OCI-LY1 (cell line): ENCODE measurements at regions not wholly inside any gene's neighbourhood (a gene's known extent, or its start where the extent isn't known, plus 50 kb on each side); places are given as distances from the start of the nearest gene placed in this dataset.

ENCODE experiments used
- H2AFZ ChIP-seq: fragments of 200-600 bp; sonication (generic), shearing (Covaris generic); 2 replicates; pipeline ENCODE4 v1.6.0; 2014; ENCODE audit warnings: antibody characterized with exemption, mild to moderate bottlenecking, low read length
- H3F3A ChIP-seq: fragments of 200-600 bp; sonication (generic), shearing (Covaris generic); 2 replicates; pipeline ENCODE4 v1.6.0; 2014; ENCODE audit warnings: mild to moderate bottlenecking, antibody characterized with exemption, low read length, moderate library complexity; ENCODE audit not compliant: insufficient read depth
- H3K27ac ChIP-seq: fragments of 200-600 bp; sonication (generic); 2 replicates; pipeline ENCODE4 v1.5.1; 2014; ENCODE audit warnings: low read length, mixed run types, mild to moderate bottlenecking, low read depth; ENCODE audit not compliant: poor library complexity, severe bottlenecking
- H3K27me3 ChIP-seq: fragments of 200-600 bp; sonication (generic); 2 replicates; pipeline ENCODE4 v1.6.0; 2014; ENCODE audit warnings: antibody characterized with exemption, mild to moderate bottlenecking, low read length, moderate library complexity; ENCODE audit not compliant: insufficient read depth
- H3K36me3 ChIP-seq: fragments of 200-600 bp; sonication (generic); 2 replicates; pipeline ENCODE4 v1.6.1; 2014; ENCODE audit warnings: mild to moderate bottlenecking, antibody characterized with exemption, low read length, moderate library complexity, mixed read lengths; ENCODE audit not compliant: insufficient read depth
- H3K4me1 ChIP-seq: fragments of 200-600 bp; sonication (generic); 2 replicates; pipeline ENCODE4 v1.5.1; 2014; ENCODE audit warnings: mild to moderate bottlenecking, low read length, moderate library complexity; ENCODE audit not compliant: insufficient read depth, severe bottlenecking
- H3K4me2 ChIP-seq: fragments of 200-600 bp; sonication (generic), shearing (Covaris generic); 2 replicates; pipeline ENCODE4 v1.6.1; 2014; ENCODE audit warnings: low read length
- H3K4me3 ChIP-seq: fragments of 200-600 bp; sonication (generic); 2 replicates; pipeline ENCODE4 v1.5.1; 2014; ENCODE audit warnings: low read length, low read depth, mild to moderate bottlenecking, mixed read lengths; ENCODE audit not compliant: poor library complexity, severe bottlenecking
- H3K79me2 ChIP-seq: fragments of 200-600 bp; shearing (Covaris generic); 2 replicates; pipeline ENCODE4 v1.6.1; 2016; ENCODE audit warnings: mixed run types, low read length, mixed read lengths; ENCODE audit not compliant: insufficient read depth
- H3K9ac ChIP-seq: fragments of 200-600 bp; sonication (generic), shearing (Covaris generic); 2 replicates; pipeline ENCODE4 v1.6.1; 2014; ENCODE audit warnings: mild to moderate bottlenecking, low read length, mixed read lengths
- H3K9me2 ChIP-seq: fragments of 200-600 bp; sonication (generic), shearing (Covaris generic); 2 replicates; pipeline ENCODE4 v1.6.1; 2014; ENCODE audit warnings: low read depth, mild to moderate bottlenecking, low read length, mixed read lengths
- H3K9me3 ChIP-seq: fragments of 200-600 bp; shearing (Covaris generic); 2 replicates; pipeline ENCODE4 v1.6.1; 2014; ENCODE audit warnings: low read length, mixed read lengths
- H4K20me1 ChIP-seq: fragments of 200-600 bp; sonication (generic), shearing (Covaris generic); 2 replicates; pipeline ENCODE4 v1.6.0; 2016; ENCODE audit warnings: mild to moderate bottlenecking, low read length; ENCODE audit not compliant: insufficient read depth
- EZH2 ChIP-seq: fragments of 200-600 bp; sonication (generic), shearing (Covaris generic); IDR thresholded peaks from 2 replicates; pipeline ENCODE4 v1.8.0; 2017; ENCODE audit warnings: borderline replicate concordance, mixed run types, mild to moderate bottlenecking, antibody characterized with exemption, low read length, moderate library complexity, mixed read lengths
- TF ChIP-seq, protein P1 (sequence below): fragments of 200-600 bp; sonication (generic), shearing (Covaris generic); IDR thresholded peaks from 2 replicates; pipeline ENCODE4 v1.5.1; 2017; ENCODE audit warnings: mild to moderate bottlenecking, antibody characterized with exemption, low read length, moderate library complexity, mixed read lengths

DNA sequence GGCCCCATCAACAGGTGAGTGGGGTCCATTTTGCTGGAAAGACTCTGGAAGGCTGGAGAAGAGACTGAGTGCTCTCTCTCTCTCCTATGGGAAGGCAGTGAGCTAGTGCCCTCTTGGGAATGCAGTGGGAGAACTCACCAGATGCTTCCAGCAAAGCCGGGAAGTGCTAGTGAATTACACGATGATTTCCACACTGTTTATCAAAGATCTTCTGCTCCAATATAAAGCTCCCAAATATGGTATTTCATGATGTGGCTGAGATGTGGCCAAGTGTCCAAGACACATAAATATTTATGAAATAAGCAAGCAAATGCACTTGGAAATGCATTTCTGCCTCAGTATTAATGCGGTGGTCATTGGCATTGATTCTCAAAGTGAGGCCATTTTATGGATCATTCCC, 135.9 kb downstream of the VAPA start:
- H3F3A ChIP-seq = no peaks in the 10 kb centered on the region
- no peaks in the 10 kb centered on the region for H4K20me1 ChIP-seq
- H3K79me2 ChIP-seq = no peaks in the 10 kb centered on the region
- H3K36me3 ChIP-seq = no peaks in the 10 kb centered on the region
- H3K4me1 ChIP-seq = no peaks in the 10 kb centered on the region
- no peak overlapping the region for H3K4me2 ChIP-seq
- no peak overlapping the region for H3K27ac ChIP-seq
- no peak overlapping the region for H2AFZ ChIP-seq
- no peaks in the 10 kb centered on the region for H3K9me2 ChIP-seq
- TF ChIP-seq EZH2 = no peak
- TF ChIP-seq, protein P1, sequence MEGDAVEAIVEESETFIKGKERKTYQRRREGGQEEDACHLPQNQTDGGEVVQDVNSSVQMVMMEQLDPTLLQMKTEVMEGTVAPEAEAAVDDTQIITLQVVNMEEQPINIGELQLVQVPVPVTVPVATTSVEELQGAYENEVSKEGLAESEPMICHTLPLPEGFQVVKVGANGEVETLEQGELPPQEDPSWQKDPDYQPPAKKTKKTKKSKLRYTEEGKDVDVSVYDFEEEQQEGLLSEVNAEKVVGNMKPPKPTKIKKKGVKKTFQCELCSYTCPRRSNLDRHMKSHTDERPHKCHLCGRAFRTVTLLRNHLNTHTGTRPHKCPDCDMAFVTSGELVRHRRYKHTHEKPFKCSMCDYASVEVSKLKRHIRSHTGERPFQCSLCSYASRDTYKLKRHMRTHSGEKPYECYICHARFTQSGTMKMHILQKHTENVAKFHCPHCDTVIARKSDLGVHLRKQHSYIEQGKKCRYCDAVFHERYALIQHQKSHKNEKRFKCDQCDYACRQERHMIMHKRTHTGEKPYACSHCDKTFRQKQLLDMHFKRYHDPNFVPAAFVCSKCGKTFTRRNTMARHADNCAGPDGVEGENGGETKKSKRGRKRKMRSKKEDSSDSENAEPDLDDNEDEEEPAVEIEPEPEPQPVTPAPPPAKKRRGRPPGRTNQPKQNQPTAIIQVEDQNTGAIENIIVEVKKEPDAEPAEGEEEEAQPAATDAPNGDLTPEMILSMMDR = no peak
- no peak overlapping the region for H3K4me3 ChIP-seq
- H3K27me3 ChIP-seq = no peaks in the 10 kb centered on the region; the same call in 1 of the 2 replicates
- no peaks in the 10 kb centered on the region for H3K9me3 ChIP-seq
- no peak overlapping the region for H3K9ac ChIP-seq

- Histone ChIP-seq H3K4me3 (no peak overlapping the region), H3K4me1 (no peaks in the 10 kb centered on the region), H3K36me3 (no peaks in the 10 kb centered on the region), H2AFZ (no peak overlapping the region), H3K27ac (no peak overlapping the region), H3K9me2 (no peaks in the 10 kb centered on the region), H3K9ac (no peak overlapping the region), H3F3A (no peaks in the 10 kb centered on the region), H4K20me1 (no peaks in the 10 kb centered on the region), H3K4me2 (no peak overlapping the region), H3K27me3 (no peaks in the 10 kb centered on the region; the same call in 1 of the 2 replicates), H3K79me2 (no peaks in the 10 kb centered on the region), H3K9me3 (no peaks in the 10 kb centered on the region)
- TF ChIP-seq, protein P1 = no peak
- TF ChIP-seq EZH2 = no peak
Measured at GRCh38 chr18:10050956-10051355, 137.1 kb downstream of the VAPA start.

GRCh38 chr18:10051877-10052631, 138.2 kb downstream of the VAPA start:
- Histone ChIP-seq H3K9me3 (no peaks in the 10 kb centered on the region), H3K79me2 (no peaks in the 10 kb centered on the region), H3K4me1 (no peaks in the 10 kb centered on the region), H3K27ac (no peak overlapping the region), H3F3A (no peaks in the 10 kb centered on the region), H3K4me3 (no peak overlapping the region), H4K20me1 (no peaks in the 10 kb centered on the region), H3K36me3 (no peaks in the 10 kb centered on the region), H2AFZ (no peak overlapping the region), H3K27me3 (no peaks in the 10 kb centered on the region; the same call in 1 of the 2 replicates), H3K4me2 (no peak overlapping the region), H3K9ac (no peak overlapping the region), H3K9me2 (no peaks in the 10 kb centered on the region)
- TF ChIP-seq EZH2 = no peak
- TF ChIP-seq, protein P1 = no peak
